HepG2 (cell line): ENCODE measurements at regions not wholly inside any gene's neighbourhood (a gene's known extent, or its start where the extent isn't known, plus 50 kb on each side); places are given as distances from the start of the nearest gene placed in this dataset.

Source experiments
- ATAC-seq: fragments of 200-7000 bp; cut with Tn5 transposase; 3 replicates; pipeline ENCODE4 v1.9.1; 2020; ENCODE audit warnings: mild to moderate bottlenecking, moderate library complexity
- BruUV-seq: library from RNA; stranded (reverse); fragments of 400-500 nt; replicated peaks from 2 replicates; lab custom pipeline; 2021; lab: Mats Ljungman, UMichigan
- CTCF ChIA-PET: fragments of 300-600 bp; formaldehyde crosslinking; extraction: SDS; loops from one replicate; lab custom pipeline; 2021; ENCODE audit warnings: low total read pairs, inconsistent platforms, low intra/inter-chr PET ratio; lab: Yijun Ruan, JAX
- POLR2A ChIA-PET: fragments of 350-600 bp; sonication (Branson Sonifier 250); formaldehyde crosslinking; loops from one replicate; lab custom pipeline; 2020; ENCODE audit warnings: antibody characterized with exemption, inconsistent platforms; lab: Yijun Ruan, JAX
- DNase-seq: peaks from one replicate; pipeline ENCODE4 v3.0.0-alpha.2; 2015; ENCODE audit warnings: low spot score
- FAIRE-seq: peaks from 3 replicates; lab custom pipeline; 2011; peaks lifted over from hg19 to GRCh38; lab: Jason Lieb, UNC
- H2AFZ ChIP-seq: one replicate; pipeline ENCODE4 v1.6.1; 2011; ENCODE audit warnings: low read length, inconsistent platforms
- H3K27ac ChIP-seq: fragments of 300-600 bp; 3 replicates; pipeline ENCODE4 v1.8.0; 2011; ENCODE audit warnings: mixed run types, mild to moderate bottlenecking, mixed read lengths, low read length, inconsistent platforms; ENCODE audit not compliant: insufficient read depth; ENCODE audit errors: extremely low read length
- H3K27me3 ChIP-seq, 2 experiments: fragments of 200-600 bp in 1 of 2; 2 replicates in 1 of 2; 3 replicates in 1 of 2; pipeline versions ENCODE4 v1.6.0 to v1.8.0; 2011; ENCODE audit warnings: low read length in 2 of 2, mild to moderate bottlenecking in 2 of 2, moderate library complexity in 2 of 2, inconsistent platforms in 1 of 2; ENCODE audit not compliant: insufficient read depth in 2 of 2, control insufficient read depth in 1 of 2
- H3K36me3 ChIP-seq, 2 experiments: fragments of 200-600 bp in 1 of 2; replicated peaks in 1 of 2; 2 replicates in 1 of 2; 3 replicates in 1 of 2; pipeline versions ENCODE4 v1.5.1 to v1.8.0; 2011; ENCODE audit warnings: low read length in 2 of 2, inconsistent platforms in 1 of 2; ENCODE audit not compliant: insufficient read depth in 2 of 2, control insufficient read depth in 1 of 2
- H3K4me1 ChIP-seq: 2 replicates; pipeline ENCODE4 v1.5.1; 2012; ENCODE audit warnings: low read length, inconsistent platforms; ENCODE audit not compliant: insufficient read depth
- H3K4me2 ChIP-seq: 2 replicates; pipeline ENCODE4 v1.6.0; 2011; ENCODE audit warnings: low read depth, low read length, inconsistent platforms
- H3K4me3 ChIP-seq, 3 experiments: fragments of 200-600 bp in 1 of 3; sonication (generic), shearing (Covaris generic) in 1 of 3; replicated peaks in 1 of 3; 2 replicates each; pipeline ENCODE4 v1.5.1; 2011 to 2016; ENCODE audit warnings: low read length in 3 of 3, inconsistent platforms in 2 of 3, low read depth in 2 of 3, mild to moderate bottlenecking in 2 of 3, control low read depth in 1 of 3, mixed read lengths in 1 of 3; ENCODE audit not compliant: insufficient read depth in 1 of 3
- H3K79me2 ChIP-seq: one replicate; pipeline ENCODE4 v1.6.1; 2011; ENCODE audit warnings: low read length, inconsistent platforms; ENCODE audit not compliant: insufficient read depth
- H3K9ac ChIP-seq: 2 replicates; pipeline ENCODE4 v1.6.0; 2011; ENCODE audit warnings: mild to moderate bottlenecking, low read depth, low read length, inconsistent platforms; ENCODE audit not compliant: insufficient read depth
- H3K9me3 ChIP-seq: 2 replicates; pipeline ENCODE4 v1.5.1; 2012; ENCODE audit warnings: mild to moderate bottlenecking, low read length
- H4K20me1 ChIP-seq: 2 replicates; pipeline ENCODE4 v1.6.0; 2011; ENCODE audit warnings: inconsistent platforms, mild to moderate bottlenecking, low read length, moderate library complexity; ENCODE audit not compliant: insufficient read depth
- ATAD3A ChIP-seq: sonication (generic); formaldehyde crosslinking; IDR thresholded peaks from 2 replicates; pipeline ENCODE4 v1.4.0; 2020; ENCODE audit warnings: missing genetic modification reagents
- FOXK1 ChIP-seq: sonication (generic); formaldehyde crosslinking; IDR thresholded peaks from 2 replicates; pipeline ENCODE4 v1.4.0; 2020; ENCODE audit warnings: low read depth, missing genetic modification reagents, borderline replicate concordance
- HDAC1 ChIP-seq: sonication (generic); formaldehyde crosslinking; IDR thresholded peaks from 2 replicates; pipeline ENCODE4 v1.5.1; 2020; ENCODE audit warnings: mild to moderate bottlenecking, missing genetic modification reagents
- KLF12 ChIP-seq: sonication (generic); formaldehyde crosslinking; IDR thresholded peaks from 2 replicates; pipeline ENCODE4 v1.4.0; 2020; ENCODE audit warnings: missing genetic modification reagents, borderline replicate concordance
- NCOA5 ChIP-seq: sonication (generic); formaldehyde crosslinking; IDR thresholded peaks from 2 replicates; pipeline ENCODE4 v1.4.0; 2020; ENCODE audit warnings: missing genetic modification reagents
- PATZ1 ChIP-seq: sonication (generic); formaldehyde crosslinking; IDR thresholded peaks from 2 replicates; pipeline ENCODE4 v1.4.0; 2020; ENCODE audit warnings: missing genetic modification reagents
- PHF20 ChIP-seq: sonication (generic); formaldehyde crosslinking; IDR thresholded peaks from 2 replicates; pipeline ENCODE4 v1.5.0; 2020; ENCODE audit warnings: mild to moderate bottlenecking, missing genetic modification reagents
- PPARG ChIP-seq: conservative IDR thresholded peaks from 2 replicates; pipeline ENCODE4 v1.6.1; 2016; ENCODE audit warnings: missing biosample characterization, missing genetic modification reagents
- SNAPC5 ChIP-seq: sonication (generic); formaldehyde crosslinking; IDR thresholded peaks from 2 replicates; pipeline ENCODE4 v1.8.1; 2023; ENCODE audit warnings: mild to moderate bottlenecking, missing genetic modification reagents, borderline replicate concordance
- USF2 ChIP-seq, 2 experiments: sonication (generic) in 1 of 2; formaldehyde crosslinking in 1 of 2; IDR thresholded peaks; 2 replicates each; pipeline versions ENCODE4 v1.5.1 to v1.6.1; 2011 to 2020; ENCODE audit warnings: borderline replicate concordance in 1 of 2, low read depth in 1 of 2, low read length in 1 of 2, mild to moderate bottlenecking in 1 of 2, missing genetic modification reagents in 1 of 2, moderate library complexity in 1 of 2
- ZC3H13 ChIP-seq: sonication (generic); formaldehyde crosslinking; IDR thresholded peaks from 2 replicates; pipeline ENCODE4 v1.8.1; 2023; ENCODE audit warnings: mild to moderate bottlenecking, missing genetic modification reagents, moderate library complexity
- ZFP37 ChIP-seq: sonication (generic); formaldehyde crosslinking; IDR thresholded peaks from 2 replicates; pipeline ENCODE4 v1.4.0; 2020; ENCODE audit warnings: missing genetic modification reagents, borderline replicate concordance
- ZKSCAN1 ChIP-seq: fragments of 150-350 bp; IDR thresholded peaks from 2 replicates; pipeline ENCODE4 v1.6.1; 2014; ENCODE audit warnings: low read length
- ZNF747 ChIP-seq: sonication (generic); formaldehyde crosslinking; IDR thresholded peaks from 2 replicates; pipeline ENCODE4 v1.8.1; 2023; ENCODE audit warnings: missing genetic modification reagents, mild to moderate bottlenecking, borderline replicate concordance
- ZNF780A ChIP-seq: sonication (generic); formaldehyde crosslinking; IDR thresholded peaks from 2 replicates; pipeline ENCODE4 v1.8.0; 2022; ENCODE audit warnings: mild to moderate bottlenecking, missing genetic modification reagents, moderate library complexity
- ZNF891 ChIP-seq: sonication (generic); formaldehyde crosslinking; IDR thresholded peaks from 2 replicates; pipeline ENCODE4 v1.5.0; 2020; ENCODE audit warnings: mild to moderate bottlenecking, missing genetic modification reagents
- WGBS: methylation state at CpG from one replicate; pipeline ENCODE4 v1.1.6; 2017; ENCODE audit warnings: low lambda C conversion rate; 5-methylcytosine and 5-hydroxymethylcytosine counted together
- in situ Hi-C: cut with HindIII; loops from 2 replicates; pipeline ENCODE4 v1.10.0; 2017; ENCODE audit warnings: low pct_unique_long_range_greater_than_20kb; ENCODE audit not compliant: extremely low pct_ligation_motif_present
- intact Hi-C: fragments of 100-400 bp; cut with micrococcal nuclease; formaldehyde crosslinking; loops from one replicate; pipeline ENCODE4 v1.10.0; 2022; ENCODE audit not compliant: unreplicated experiment

GRCh38 chr6:134437376-134437775 lies 119.5 kb upstream of the SGK1 start:
- BruUV-seq: no TSS peak
- no peaks in the 10 kb centered on the region for H3K4me1 ChIP-seq
- CTCF ChIA-PET: no interaction called here
- no peak overlapping the region for H3K4me3 ChIP-seq
- H3K27ac ChIP-seq: no peak overlapping the region
- H3K27me3 ChIP-seq: no peaks in the 10 kb centered on the region; a peak in 1 of 5 replicates
- H3K36me3 ChIP-seq: no peaks in the 10 kb centered on the region
- no peaks in the 10 kb centered on the region for H3K79me2 ChIP-seq
- no peak overlapping the region for H3K4me2 ChIP-seq
- in situ Hi-C loops: loop anchor here (25.0 kb wide), 1 partner anchor 275 kb away; no protein-coding TSS in a partner anchor
- POLR2A ChIA-PET: no interaction called here
- intact Hi-C loops: no loop called here
- FAIRE-seq: no peak
- H3K9ac ChIP-seq: no peak overlapping the region
- TF ChIP-seq PPARG (CRISPR knock-in tag) (no peak), ZNF780A (no peak), USF2 (IDR thresholded peaks at IDR 0.05; ENCODE audit: low read depth, low read length) (no peak), USF2 (CRISPR knock-in tag; IDR thresholded peaks at IDR 0.05; ENCODE audit: borderline replicate concordance) (no peak), ZC3H13 (no peak), HDAC1 (CRISPR knock-in tag) (no peak), FOXK1 (CRISPR knock-in tag) (no peak), NCOA5 (CRISPR knock-in tag) (no peak), ZNF747 (no peak), ATAD3A (CRISPR knock-in tag) (no peak), PHF20 (CRISPR knock-in tag) (no peak), SNAPC5 (CRISPR knock-in tag) (no peak), PATZ1 (CRISPR knock-in tag) (no peak), ZFP37 (CRISPR knock-in tag) (no peak), KLF12 (CRISPR knock-in tag) (no peak), ZKSCAN1 (no peak), ZNF891 (CRISPR knock-in tag) (no peak)
- TF ChIP-seq, all 625 proteins: peak for 0
- DNase-seq (no peak), ATAC-seq (no peak)
- Histone ChIP-seq H2AFZ (no peak overlapping the region), H3K9me3 (no peaks in the 10 kb centered on the region), H4K20me1 (no peaks in the 10 kb centered on the region)
- 36% methylated on average over 4 of the region's 4 CpGs for WGBS
